Memory B cell (primary cell): ENCODE measurements at regions not wholly inside any gene's neighbourhood (a gene's known extent, or its start where the extent isn't known, plus 50 kb on each side); places are given as distances from the start of the nearest gene placed in this dataset.
"Not testable (repeated sequence)": the region's sequence is repeated elsewhere in the genome, so short reads cannot be mapped to it uniquely, and the experiment has no call there.

Source experiments
- ATAC-seq: fragments of 150-1000 bp; cut with Tn5 transposase; 2 replicates; pipeline ENCODE4 v1.10.0; 2021; ENCODE audit warnings: low read depth, mild to moderate bottlenecking, moderate library complexity
- DNase-seq, 2 donors: peaks; one replicate each; pipeline ENCODE4 v3.0.0; 2022; ENCODE audit warnings: low spot score in 2 of 2
- H3K27ac Mint-ChIP-seq: one replicate; pipeline ENCODE4 v1.8.0; 2022; ENCODE audit warnings: mild to moderate bottlenecking, moderate library complexity, mixed read lengths
- H3K27me3 Mint-ChIP-seq: one replicate; pipeline ENCODE4 v1.8.0; 2022; ENCODE audit warnings: mixed read lengths
- H3K36me3 Mint-ChIP-seq: one replicate; pipeline ENCODE4 v1.8.0; 2022; ENCODE audit warnings: mild to moderate bottlenecking, mixed read lengths
- H3K4me1 Mint-ChIP-seq: one replicate; pipeline ENCODE4 v1.8.0; 2022; ENCODE audit warnings: mixed read lengths
- H3K4me3 Mint-ChIP-seq: one replicate; pipeline ENCODE4 v1.8.0; 2022; ENCODE audit warnings: mild to moderate bottlenecking, moderate library complexity, mixed read lengths
- H3K9me3 Mint-ChIP-seq: one replicate; pipeline ENCODE4 v1.8.0; 2022; ENCODE audit warnings: mixed read lengths

DNA sequence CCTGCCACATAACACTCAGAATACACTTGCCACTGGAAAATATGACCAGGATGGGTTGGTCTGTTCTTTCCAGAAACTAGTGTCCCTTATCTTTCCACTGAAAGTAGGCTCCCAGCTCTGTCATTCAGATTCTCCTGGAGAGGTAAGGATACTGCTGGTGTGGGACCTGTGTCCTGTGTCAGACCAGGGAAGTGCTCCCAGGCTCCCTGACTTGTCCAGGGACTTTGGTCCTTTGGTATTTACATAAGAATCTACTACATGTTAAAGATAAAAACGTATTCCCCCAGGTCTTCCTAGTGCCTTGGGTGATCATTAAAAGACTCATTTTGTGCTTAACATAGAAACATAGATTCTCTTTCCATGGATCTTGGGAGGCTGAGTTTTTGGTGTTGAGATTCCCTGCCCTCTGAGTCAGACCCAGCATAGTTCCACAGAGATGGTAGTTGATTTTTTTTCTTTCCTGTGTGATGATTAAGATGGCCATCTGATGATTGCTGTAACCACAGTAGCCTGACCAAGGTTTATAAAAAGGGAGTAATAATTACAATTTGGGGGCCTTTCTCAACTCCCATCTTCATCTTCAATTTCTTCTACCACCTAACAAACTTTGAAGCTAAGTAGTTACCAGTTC lies 159.8 kb upstream of the JADE1 start:
- no peak overlapping the region for H3K27ac Mint-ChIP-seq
- peaks cover 6% of the 10 kb centered on the region for H3K9me3 Mint-ChIP-seq
- DNase-seq (no peak), ATAC-seq (no peak)
- peaks cover 4% of the 10 kb centered on the region for H3K27me3 Mint-ChIP-seq
- H3K4me1 Mint-ChIP-seq, result no peaks in the 10 kb centered on the region
- peaks cover 4% of the 10 kb centered on the region for H3K36me3 Mint-ChIP-seq
- H3K4me3 Mint-ChIP-seq, result no peak overlapping the region

DNA sequence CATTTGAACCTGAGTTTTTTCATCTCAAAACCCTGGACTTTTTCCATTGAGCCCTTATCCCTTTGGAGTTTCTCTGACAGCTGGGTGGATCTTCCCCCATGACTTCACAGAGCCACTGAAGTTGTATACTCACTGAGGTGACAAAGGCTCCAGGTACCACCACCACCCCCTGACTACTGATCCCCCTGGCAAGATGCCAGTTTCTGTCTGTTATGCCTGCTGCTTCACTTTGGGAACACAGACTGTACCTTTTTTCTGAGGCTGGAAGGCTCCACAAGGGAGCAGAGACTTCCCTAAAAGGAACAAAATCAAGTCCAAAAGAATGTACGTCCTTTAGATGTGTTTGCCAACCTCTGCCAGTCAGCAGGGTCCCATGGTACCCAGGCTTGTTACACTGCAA lies 160.3 kb upstream of the JADE1 start:
- peaks cover 4% of the 10 kb centered on the region for H3K27me3 Mint-ChIP-seq
- no peaks in the 10 kb centered on the region for H3K4me1 Mint-ChIP-seq
- no peak overlapping the region for H3K4me3 Mint-ChIP-seq
- ATAC-seq, result no peak
- DNase-seq, result no peak
- peaks cover 6% of the 10 kb centered on the region for H3K9me3 Mint-ChIP-seq
- H3K27ac Mint-ChIP-seq, result no peak overlapping the region
- H3K36me3 Mint-ChIP-seq, result peaks cover 4% of the 10 kb centered on the region

DNA sequence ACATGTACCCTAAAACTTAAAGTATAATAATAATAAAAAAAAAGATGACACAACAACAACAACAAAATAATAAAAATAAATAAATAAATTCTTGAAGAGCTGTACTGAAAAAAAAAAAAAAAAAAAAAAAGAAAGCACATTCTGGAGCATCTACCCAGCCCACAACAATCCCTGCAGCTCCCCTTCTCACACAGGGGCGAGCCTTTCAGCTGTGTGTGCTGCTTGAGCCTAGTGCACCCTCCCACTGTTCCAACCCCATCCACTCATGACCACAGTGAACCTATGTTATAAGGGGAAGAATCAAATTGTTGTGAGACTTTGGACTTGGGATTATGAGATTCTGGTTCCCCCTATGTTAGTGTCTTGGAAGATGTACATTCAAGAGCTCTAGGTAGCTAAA lies 161.5 kb upstream of the JADE1 start:
- Mint-ChIP-seq H3K36me3 (peaks cover 3% of the 10 kb centered on the region), H3K4me3 (no peak overlapping the region), H3K4me1 (no peaks in the 10 kb centered on the region), H3K27ac (no peak overlapping the region), H3K27me3 (peaks cover 2% of the 10 kb centered on the region), H3K9me3 (peaks cover 2% of the 10 kb centered on the region)
- DNase-seq, result no peak
- no peak for ATAC-seq

DNA sequence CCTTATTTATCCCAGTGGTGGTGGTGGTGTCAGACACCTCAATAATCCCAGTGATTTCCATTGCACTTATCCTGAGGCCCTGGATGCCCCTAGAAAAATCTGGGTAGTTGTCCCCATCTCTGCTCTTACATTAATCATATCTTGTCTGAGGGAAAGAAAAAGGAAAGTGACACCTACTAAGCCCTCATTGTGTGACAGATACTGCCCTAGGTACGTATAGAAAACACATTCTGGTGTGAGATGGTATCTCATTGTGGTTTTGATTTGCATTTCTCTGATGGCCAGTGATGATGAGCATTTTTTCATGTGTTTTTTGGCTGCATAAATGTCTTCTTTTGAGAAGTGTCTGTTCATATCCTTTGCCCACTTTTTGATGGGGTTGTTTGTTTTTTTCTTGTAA lies 162.6 kb upstream of the JADE1 start:
- not testable (repeated sequence) for DNase-seq, ATAC-seq, H3K9me3 Mint-ChIP-seq, H3K4me1 Mint-ChIP-seq, H3K27me3 Mint-ChIP-seq, H3K27ac Mint-ChIP-seq, H3K36me3 Mint-ChIP-seq, H3K4me3 Mint-ChIP-seq

DNA sequence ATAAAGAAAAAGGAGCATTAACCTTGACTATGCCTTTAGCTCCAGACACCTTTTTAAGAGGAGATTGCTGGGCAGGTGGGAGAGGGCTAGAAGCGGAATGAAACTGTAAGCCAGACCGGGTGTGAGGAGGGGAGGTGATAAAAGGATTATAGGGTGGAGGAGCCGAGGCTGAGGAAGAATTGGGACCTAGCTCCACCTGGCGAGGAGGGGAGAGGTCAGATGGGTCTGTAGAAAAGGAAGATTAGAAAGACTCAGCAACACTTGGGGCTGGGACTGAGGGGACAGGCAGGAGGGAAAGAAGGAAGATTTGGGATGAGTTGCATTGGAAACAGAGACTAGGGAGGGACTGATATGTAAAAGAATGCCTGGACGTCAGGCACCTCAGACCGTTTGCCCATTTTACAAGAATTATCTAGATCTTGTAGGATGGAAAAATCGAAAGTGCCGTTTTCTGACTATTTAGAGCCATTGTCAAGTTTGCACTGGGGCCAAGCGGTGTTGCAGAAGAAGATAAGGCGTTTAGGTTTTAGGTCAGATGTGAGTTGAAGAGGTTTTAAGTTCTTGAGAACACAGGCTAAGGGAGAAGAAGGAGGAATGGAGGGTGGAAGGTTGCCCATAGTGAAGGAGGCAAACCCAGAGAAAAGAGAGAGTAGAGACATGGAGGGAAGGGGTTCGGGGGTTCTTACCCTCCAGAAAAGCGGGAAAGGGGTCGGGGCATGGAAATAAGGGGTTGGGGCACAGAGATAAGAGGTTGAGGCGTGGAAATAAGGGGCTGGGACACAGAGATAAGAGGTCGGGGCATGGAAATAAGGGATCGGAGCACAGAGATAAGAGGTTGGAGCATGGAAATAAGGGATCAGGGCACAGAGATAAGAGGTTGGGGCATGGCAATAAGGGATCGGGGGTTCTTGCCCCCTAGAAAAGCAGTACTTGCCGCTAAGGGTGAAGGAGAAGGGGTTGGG lies 164.5 kb upstream of the JADE1 start:
- not testable (repeated sequence) for H3K4me1 Mint-ChIP-seq, H3K27ac Mint-ChIP-seq, H3K36me3 Mint-ChIP-seq, ATAC-seq, DNase-seq, H3K9me3 Mint-ChIP-seq, H3K4me3 Mint-ChIP-seq, H3K27me3 Mint-ChIP-seq

DNA sequence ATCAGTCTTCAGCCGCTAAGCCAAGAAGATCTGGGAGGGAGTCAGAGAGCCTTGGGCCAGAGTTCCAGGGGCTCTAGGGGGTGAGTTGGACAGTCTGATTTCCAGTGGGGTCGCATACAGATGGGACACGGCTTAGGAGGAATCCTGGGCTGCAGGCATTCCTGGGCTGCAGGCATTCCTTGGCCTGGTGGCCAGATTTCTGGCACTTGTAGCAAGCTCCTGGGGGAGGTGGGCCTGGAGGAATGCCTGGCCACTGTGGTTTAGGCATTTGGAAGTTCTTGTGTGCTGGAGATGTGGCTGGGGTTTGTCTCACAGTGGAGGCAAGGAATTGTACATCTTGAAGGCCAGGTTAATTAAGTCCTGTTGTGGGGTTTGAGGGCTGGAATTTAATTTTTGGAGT lies 165.4 kb upstream of the JADE1 start:
- not testable (repeated sequence) for H3K4me1 Mint-ChIP-seq, H3K9me3 Mint-ChIP-seq, H3K27me3 Mint-ChIP-seq, H3K4me3 Mint-ChIP-seq, DNase-seq, H3K36me3 Mint-ChIP-seq, H3K27ac Mint-ChIP-seq, ATAC-seq

DNA sequence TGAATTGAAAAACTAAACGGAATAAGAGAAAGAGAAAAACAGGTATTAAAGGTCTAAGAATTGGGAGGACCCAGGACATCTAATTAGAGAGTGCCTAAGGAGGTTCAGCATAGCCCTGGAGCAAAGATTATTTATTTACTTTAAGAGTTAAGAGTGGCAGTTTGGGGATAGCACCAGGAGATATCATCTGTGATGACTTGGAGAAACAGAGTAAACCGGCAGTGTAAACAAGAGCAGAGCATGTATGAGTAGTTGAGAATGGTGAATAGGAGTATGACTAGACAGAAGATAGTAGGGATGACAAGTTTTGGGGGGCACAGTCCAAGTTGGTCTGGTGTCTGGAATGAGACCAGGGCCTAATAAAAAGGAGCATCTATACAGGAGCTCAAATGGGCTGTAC lies 167.9 kb upstream of the JADE1 start:
- not testable (repeated sequence) for H3K4me1 Mint-ChIP-seq, H3K9me3 Mint-ChIP-seq, H3K4me3 Mint-ChIP-seq, DNase-seq, H3K27me3 Mint-ChIP-seq, H3K36me3 Mint-ChIP-seq, ATAC-seq, H3K27ac Mint-ChIP-seq

DNA sequence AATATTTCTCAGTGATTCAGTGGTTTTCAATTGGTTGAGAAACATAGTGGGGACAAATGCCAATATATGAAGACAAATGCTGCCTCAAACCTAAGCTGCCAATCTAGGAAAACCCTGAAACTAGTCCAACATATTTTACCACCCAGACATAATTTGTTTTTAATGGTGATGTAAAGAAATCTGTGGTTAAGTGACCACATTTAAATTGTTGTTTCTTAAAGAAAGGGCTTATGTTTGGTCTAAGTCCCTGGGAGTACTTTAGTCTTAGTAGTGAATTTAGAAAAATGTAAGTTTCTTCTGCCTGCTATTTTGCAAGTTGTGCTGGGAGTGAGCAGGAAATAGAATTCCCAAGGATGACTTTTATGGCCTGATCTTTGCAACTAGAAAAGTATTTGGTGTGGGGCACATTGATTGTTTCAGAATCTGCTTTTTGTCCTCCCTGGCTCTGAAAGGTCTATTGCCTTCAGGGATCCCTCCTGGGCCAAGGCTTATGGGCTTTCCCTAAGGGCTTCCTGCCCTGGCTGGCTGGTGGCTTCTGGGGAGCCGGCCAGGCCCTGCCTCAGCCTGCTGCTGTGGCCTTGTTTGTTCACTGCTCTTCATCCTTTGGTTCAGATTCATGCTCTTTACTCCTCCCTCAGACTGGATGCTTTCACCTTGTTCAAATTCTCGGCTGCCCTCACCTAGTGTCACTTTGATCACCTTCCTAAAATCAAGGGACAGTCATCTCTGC lies 169.8 kb upstream of the JADE1 start:
- Mint-ChIP-seq H3K27ac (no peak overlapping the region), H3K9me3 (no peaks in the 10 kb centered on the region), H3K4me3 (no peak overlapping the region), H3K36me3 (no peaks in the 10 kb centered on the region), H3K27me3 (no peaks in the 10 kb centered on the region), H3K4me1 (no peaks in the 10 kb centered on the region)
- ATAC-seq (no peak), DNase-seq (no peak)

DNA sequence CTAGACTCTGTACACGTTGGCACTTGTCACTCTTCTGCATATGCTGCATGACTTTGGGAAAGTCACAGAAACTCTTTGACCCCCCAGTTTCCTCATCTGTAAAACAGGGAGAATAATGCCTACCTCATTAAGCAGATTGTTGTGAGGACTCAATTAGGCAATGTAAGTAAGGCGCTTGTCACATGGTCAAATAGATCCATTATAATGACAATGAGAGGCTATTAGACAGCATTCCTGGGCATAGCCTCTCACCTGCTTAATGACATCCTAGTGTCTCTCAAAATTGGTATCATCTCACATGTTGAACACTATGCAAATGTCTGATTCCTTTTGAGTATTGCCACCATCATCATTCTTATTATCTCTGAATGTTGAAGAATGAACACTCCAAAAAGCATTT lies 172.6 kb upstream of the JADE1 start:
- Mint-ChIP-seq H3K27ac (no peak overlapping the region), H3K4me1 (no peaks in the 10 kb centered on the region), H3K9me3 (no peaks in the 10 kb centered on the region), H3K27me3 (peaks cover 1% of the 10 kb centered on the region), H3K36me3 (no peaks in the 10 kb centered on the region), H3K4me3 (no peak overlapping the region)
- DNase-seq (no peak), ATAC-seq (no peak)

DNA sequence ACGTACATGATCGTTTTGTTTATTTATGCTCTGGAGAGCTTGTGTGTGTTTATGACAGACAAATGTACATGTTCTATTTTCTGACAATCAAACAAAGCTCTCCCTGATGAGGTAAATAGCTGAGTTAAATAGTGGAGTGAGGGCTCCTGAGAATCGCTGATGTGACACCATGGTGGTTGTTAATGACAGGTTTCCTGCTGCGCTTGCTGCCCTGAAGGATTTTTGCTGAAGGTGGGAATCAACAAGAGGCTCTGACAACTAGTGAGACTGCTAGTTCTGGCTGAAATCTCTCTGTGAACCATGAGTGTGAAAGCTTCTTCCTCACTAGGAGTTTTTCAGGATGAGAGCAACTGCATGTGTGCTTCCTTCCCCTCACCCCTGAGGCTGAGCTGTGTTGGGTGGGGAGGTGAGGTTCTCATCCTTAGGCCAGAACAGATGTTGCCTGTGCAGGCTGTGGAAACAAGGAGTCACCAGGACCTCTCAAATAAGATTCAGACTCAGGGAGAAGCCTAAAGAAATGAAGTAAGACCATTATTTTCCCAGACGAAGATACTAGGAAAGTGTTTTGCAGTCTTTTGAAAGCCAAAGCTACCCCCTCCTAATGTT lies 173.4 kb upstream of the JADE1 start:
- peaks cover 1% of the 10 kb centered on the region for H3K27me3 Mint-ChIP-seq
- H3K9me3 Mint-ChIP-seq, result no peaks in the 10 kb centered on the region
- H3K36me3 Mint-ChIP-seq, result no peaks in the 10 kb centered on the region
- ATAC-seq (no peak), DNase-seq (no peak)
- no peaks in the 10 kb centered on the region for H3K4me1 Mint-ChIP-seq
- H3K4me3 Mint-ChIP-seq, result no peak overlapping the region
- no peak overlapping the region for H3K27ac Mint-ChIP-seq

DNA sequence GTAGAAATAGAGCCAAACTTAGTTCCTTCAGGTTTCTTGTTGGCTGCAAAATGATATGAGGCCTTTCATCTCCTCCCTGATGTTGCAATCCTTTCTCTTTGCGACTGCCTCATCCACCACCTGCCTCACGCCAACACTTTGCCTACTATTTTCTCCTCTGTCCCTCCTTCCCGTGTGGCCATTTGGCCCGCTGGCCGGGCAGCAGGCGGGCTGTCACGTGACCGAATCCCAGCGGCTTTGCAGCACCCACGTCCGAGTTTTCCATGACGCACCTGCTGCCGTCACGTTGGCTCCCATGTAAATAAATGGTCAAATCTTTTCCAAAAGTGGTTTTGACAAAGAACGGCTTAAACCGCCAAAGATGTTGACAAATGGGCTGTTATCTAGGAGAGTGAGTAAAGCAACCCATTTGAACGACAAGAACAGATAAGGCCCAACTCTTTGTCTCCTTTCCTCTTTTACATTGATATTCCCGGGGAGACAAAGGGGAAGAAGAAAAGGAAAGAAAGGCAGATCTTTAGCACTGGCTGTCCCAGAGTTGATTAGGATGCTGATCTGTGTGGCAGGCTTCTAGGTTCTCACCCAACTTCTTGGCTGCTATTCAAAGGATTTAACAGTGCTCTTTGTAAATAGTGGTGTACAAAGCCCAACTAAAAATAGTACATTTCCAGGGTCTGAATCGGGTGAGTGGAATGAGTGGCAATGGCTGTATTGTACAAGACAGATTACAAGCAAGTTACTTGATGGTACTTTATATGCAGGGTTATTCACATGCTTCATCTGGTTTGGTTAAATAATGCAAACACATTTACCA lies 174.2 kb upstream of the JADE1 start:
- ATAC-seq (no peak), DNase-seq (no peak)
- Mint-ChIP-seq H3K4me1 (no peaks in the 10 kb centered on the region), H3K36me3 (no peaks in the 10 kb centered on the region), H3K4me3 (no peak overlapping the region), H3K9me3 (no peaks in the 10 kb centered on the region), H3K27ac (no peak overlapping the region), H3K27me3 (peaks cover 1% of the 10 kb centered on the region)

DNA sequence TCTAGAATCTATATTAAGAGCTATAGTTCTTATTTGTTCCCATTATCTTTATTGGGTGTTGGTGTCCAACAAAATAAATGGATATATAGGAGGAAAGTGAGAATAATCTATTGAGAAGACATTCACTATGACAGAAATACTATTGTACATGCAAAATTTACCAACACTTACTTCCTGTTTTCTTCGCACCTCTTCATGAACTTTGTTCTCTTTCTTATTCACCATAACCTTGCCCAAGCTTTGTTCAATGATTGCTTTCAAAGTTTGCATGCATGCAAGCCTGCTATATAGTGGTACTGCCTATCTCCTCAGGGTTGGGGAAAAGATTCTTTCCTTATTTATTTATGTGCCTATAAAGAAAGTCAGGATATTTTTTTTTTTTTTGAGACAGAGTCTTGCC lies 176.4 kb upstream of the JADE1 start:
- Mint-ChIP-seq H3K27ac (no peak overlapping the region), H3K4me3 (no peak overlapping the region), H3K9me3 (no peaks in the 10 kb centered on the region), H3K4me1 (no peaks in the 10 kb centered on the region), H3K27me3 (peaks cover 3% of the 10 kb centered on the region), H3K36me3 (no peaks in the 10 kb centered on the region)
- DNase-seq, result no peak
- ATAC-seq, result no peak

DNA sequence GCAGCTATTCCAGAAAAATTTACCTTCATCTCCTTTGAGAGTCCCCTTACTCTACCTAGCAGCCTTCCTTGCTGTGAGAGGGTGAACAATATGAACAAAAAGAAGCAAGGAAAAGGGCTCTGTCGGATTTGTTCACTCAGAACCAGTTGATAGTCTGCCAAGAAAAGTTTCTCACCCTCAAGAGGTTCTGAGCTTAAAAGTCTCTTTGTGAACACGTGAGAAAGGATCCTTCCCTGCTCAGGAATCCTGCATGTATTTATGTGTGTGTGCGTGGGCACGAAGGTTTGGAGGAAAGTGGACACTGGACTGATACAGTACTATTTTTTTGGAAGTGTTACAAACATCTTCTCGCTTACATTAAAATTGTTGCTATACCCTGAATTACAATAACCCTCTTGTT lies 178.6 kb upstream of the JADE1 start:
- Mint-ChIP-seq H3K4me1 (no peaks in the 10 kb centered on the region), H3K36me3 (no peaks in the 10 kb centered on the region), H3K27me3 (peaks cover 3% of the 10 kb centered on the region), H3K27ac (no peak overlapping the region), H3K4me3 (no peak overlapping the region), H3K9me3 (peaks cover 3% of the 10 kb centered on the region)
- DNase-seq (no peak), ATAC-seq (no peak)
